GM23338 (cell line): ENCODE measurements at regions not wholly inside any gene's neighbourhood (a gene's known extent, or its start where the extent isn't known, plus 50 kb on each side); places are given as distances from the start of the nearest gene placed in this dataset.

Source experiments
- ATAC-seq: fragments of 200-7000 bp; cut with Tn5 transposase; 3 replicates; pipeline ENCODE4 v1.9.1; 2020
- DNase-seq: peaks from one replicate; pipeline ENCODE4 v3.0.0-alpha.2; 2015; ENCODE audit warnings: low spot score
- H2AFZ ChIP-seq: fragments of 200-600 bp; sonication (generic); 2 replicates; pipeline ENCODE4 v1.8.0; 2016; ENCODE audit warnings: antibody characterized with exemption, mild to moderate bottlenecking, moderate library complexity
- H3F3A ChIP-seq: fragments of 200-600 bp; sonication (generic); replicated peaks from 2 replicates; pipeline ENCODE4 v1.8.0; 2017; ENCODE audit warnings: antibody characterized with exemption, mixed run types, low read depth
- H3K27ac ChIP-seq: fragments of 200-600 bp; sonication (generic); 2 replicates; pipeline ENCODE4 v1.6.1; 2016; ENCODE audit warnings: low read depth
- H3K27me3 ChIP-seq: fragments of 200-600 bp; sonication (generic); 2 replicates; pipeline ENCODE4 v1.8.0; 2016; ENCODE audit warnings: mild to moderate bottlenecking, mixed run types, moderate library complexity; ENCODE audit not compliant: insufficient read depth
- H3K36me3 ChIP-seq: fragments of 200-600 bp; sonication (generic); 2 replicates; pipeline ENCODE4 v1.8.0; 2016; ENCODE audit warnings: mild to moderate bottlenecking; ENCODE audit not compliant: insufficient read depth
- H3K4me1 ChIP-seq: fragments of 200-600 bp; sonication (generic); 2 replicates; pipeline ENCODE4 v1.8.0; 2016; ENCODE audit warnings: mild to moderate bottlenecking, moderate library complexity; ENCODE audit not compliant: insufficient read depth
- H3K4me2 ChIP-seq: fragments of 200-600 bp; sonication (generic); 2 replicates; pipeline ENCODE4 v1.7.1; 2017; ENCODE audit warnings: mixed run types
- H3K4me3 ChIP-seq: fragments of 200-600 bp; sonication (generic); 2 replicates; pipeline ENCODE4 v1.6.1; 2016; ENCODE audit warnings: mixed run types
- H3K79me2 ChIP-seq: fragments of 200-600 bp; sonication (generic); replicated peaks from 2 replicates; pipeline ENCODE4 v1.8.0; 2017; ENCODE audit warnings: mild to moderate bottlenecking; ENCODE audit not compliant: insufficient read depth
- H3K9me2 ChIP-seq: fragments of 200-600 bp; sonication (generic); 2 replicates; pipeline ENCODE4 v1.8.0; 2017; ENCODE audit not compliant: insufficient read depth
- H4K20me1 ChIP-seq: fragments of 200-600 bp; sonication (generic); replicated peaks from 2 replicates; pipeline ENCODE4 v1.8.0; 2017; ENCODE audit warnings: mild to moderate bottlenecking; ENCODE audit not compliant: insufficient read depth
- H3K27ac Mint-ChIP-seq: 2 replicates; pipeline ENCODE4 v1.8.0; 2020; ENCODE audit warnings: inconsistent platforms, mild to moderate bottlenecking, moderate library complexity, mixed read lengths
- H3K27me3 Mint-ChIP-seq: 3 replicates; pipeline ENCODE4 v1.8.0; 2022; ENCODE audit warnings: low read depth, mild to moderate bottlenecking, moderate library complexity, mixed read lengths, inconsistent platforms; ENCODE audit not compliant: insufficient read depth, poor library complexity
- H3K36me3 Mint-ChIP-seq: 3 replicates; pipeline ENCODE4 v1.8.0; 2021; ENCODE audit warnings: low read depth, mild to moderate bottlenecking, inconsistent platforms, moderate library complexity, mixed read lengths
- H3K4me1 Mint-ChIP-seq: 3 replicates; pipeline ENCODE4 v1.8.0; 2020; ENCODE audit warnings: mild to moderate bottlenecking, inconsistent platforms, mixed read lengths
- H3K4me3 Mint-ChIP-seq: 3 replicates; pipeline ENCODE4 v1.8.0; 2021; ENCODE audit warnings: moderate library complexity, mild to moderate bottlenecking, inconsistent platforms, mixed read lengths
- H3K9me3 Mint-ChIP-seq: 3 replicates; pipeline ENCODE4 v1.8.0; 2020; ENCODE audit warnings: moderate library complexity, mild to moderate bottlenecking, inconsistent platforms, mixed read lengths
- CTCF ChIP-seq, 2 experiments: fragments of 200-600 bp in 1 of 2; sonication (generic) in 1 of 2; conservative IDR thresholded peaks; 2 replicates each; pipeline versions ENCODE4 v1.5.1 to v1.6.1; 2016 to 2017; ENCODE audit warnings: antibody characterized with exemption in 2 of 2, low read depth in 2 of 2, mild to moderate bottlenecking in 2 of 2, moderate library complexity in 1 of 2
- EZH2 ChIP-seq: fragments of 200-600 bp; sonication (generic); IDR thresholded peaks from one replicate; pipeline ENCODE4 v1.8.0; 2017; ENCODE audit warnings: antibody characterized with exemption, mild to moderate bottlenecking, low read depth; ENCODE audit not compliant: unreplicated experiment
- EZH2phosphoT487 ChIP-seq: fragments of 200-600 bp; sonication (generic); IDR thresholded peaks from one replicate; pipeline ENCODE4 v1.8.1; 2018; ENCODE audit warnings: antibody characterized with exemption; ENCODE audit not compliant: unreplicated experiment
- JUNB ChIP-seq: IDR thresholded peaks from one replicate; pipeline ENCODE4 v1.6.1; 2016; ENCODE audit warnings: antibody characterized with exemption; ENCODE audit not compliant: unreplicated experiment
- NANOG ChIP-seq: IDR thresholded peaks from 2 replicates; pipeline ENCODE4 v1.6.1; 2016; ENCODE audit warnings: antibody characterized with exemption, borderline replicate concordance
- POLR2AphosphoS5 ChIP-seq: IDR thresholded peaks from 2 replicates; pipeline ENCODE4 v1.6.1; 2016; ENCODE audit warnings: antibody characterized with exemption, low read depth
- REST ChIP-seq: IDR thresholded peaks from one replicate; pipeline ENCODE4 v1.6.1; 2018; ENCODE audit warnings: antibody characterized with exemption; ENCODE audit not compliant: unreplicated experiment
- STAT1 ChIP-seq: IDR thresholded peaks from one replicate; pipeline ENCODE4 v1.6.1; 2016; ENCODE audit warnings: antibody characterized with exemption; ENCODE audit not compliant: unreplicated experiment
- ZNF114 ChIP-seq: fragments of 250-450 bp; sonication (Bioruptor Pico); IDR thresholded peaks from 2 replicates; pipeline ENCODE4 v1.5.0; 2020; ENCODE audit warnings: mild to moderate bottlenecking, moderate library complexity
- ZNF331 ChIP-seq: fragments of 250-450 bp; sonication (Bioruptor Pico); IDR thresholded peaks from 2 replicates; pipeline ENCODE4 v1.5.0; 2020; ENCODE audit warnings: low read depth, mild to moderate bottlenecking, moderate library complexity
- ZNF462 ChIP-seq: fragments of 250-450 bp; sonication (Bioruptor Pico); IDR thresholded peaks from 2 replicates; pipeline ENCODE4 v1.5.0; 2020; ENCODE audit warnings: mild to moderate bottlenecking, moderate library complexity
- TF ChIP-seq, protein P1 (sequence below): IDR thresholded peaks from 2 replicates; pipeline ENCODE4 v1.6.1; 2016; ENCODE audit warnings: antibody characterized with exemption

DNA sequence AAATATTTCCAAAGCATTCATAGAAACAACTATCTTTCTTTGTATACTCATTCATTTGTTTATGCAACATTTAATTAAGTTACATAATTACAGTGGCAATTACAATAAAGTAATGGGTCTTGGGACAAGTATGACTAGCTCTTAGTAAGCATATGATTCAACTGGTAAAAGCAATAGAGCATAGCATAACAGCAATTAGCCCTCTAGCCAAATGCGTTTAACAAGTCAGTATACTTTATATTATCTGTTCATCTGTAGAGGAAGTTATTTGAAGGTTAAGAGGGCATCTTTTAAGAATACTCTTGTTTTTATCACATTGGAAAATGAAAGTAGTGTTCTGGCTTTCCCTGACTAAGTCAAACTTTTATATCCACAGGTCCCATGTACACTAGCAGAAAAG is 198.1 kb upstream of the UGT8 start:
- TF ChIP-seq STAT1: no peak
- TF ChIP-seq ZNF462 (CRISPR knock-in tag): no peak
- no peak for TF ChIP-seq JUNB
- TF ChIP-seq EZH2: no peak
- no peak for TF ChIP-seq ZNF114 (CRISPR knock-in tag)
- no peak for TF ChIP-seq ZNF331 (CRISPR knock-in tag)
- no peak for TF ChIP-seq NANOG
- no peak for TF ChIP-seq POLR2AphosphoS5
- no peak for TF ChIP-seq CTCF (conservative IDR thresholded peaks at IDR 0.05; ENCODE audit: low read depth in 2 of 2)
- no peak for TF ChIP-seq EZH2phosphoT487
- no peak for TF ChIP-seq REST
- TF ChIP-seq, protein P1, sequence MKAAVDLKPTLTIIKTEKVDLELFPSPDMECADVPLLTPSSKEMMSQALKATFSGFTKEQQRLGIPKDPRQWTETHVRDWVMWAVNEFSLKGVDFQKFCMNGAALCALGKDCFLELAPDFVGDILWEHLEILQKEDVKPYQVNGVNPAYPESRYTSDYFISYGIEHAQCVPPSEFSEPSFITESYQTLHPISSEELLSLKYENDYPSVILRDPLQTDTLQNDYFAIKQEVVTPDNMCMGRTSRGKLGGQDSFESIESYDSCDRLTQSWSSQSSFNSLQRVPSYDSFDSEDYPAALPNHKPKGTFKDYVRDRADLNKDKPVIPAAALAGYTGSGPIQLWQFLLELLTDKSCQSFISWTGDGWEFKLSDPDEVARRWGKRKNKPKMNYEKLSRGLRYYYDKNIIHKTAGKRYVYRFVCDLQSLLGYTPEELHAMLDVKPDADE: no peak
- H3K4me1 Mint-ChIP-seq: peaks cover 17% of the 10 kb centered on the region
- Histone ChIP-seq H3K4me2 (no peak overlapping the region), H2AFZ (no peak overlapping the region), H3F3A (no peaks in the 10 kb centered on the region), H3K27ac (no peak overlapping the region), H3K4me3 (no peak overlapping the region), H3K27me3 (no peaks in the 10 kb centered on the region), H3K36me3 (no peaks in the 10 kb centered on the region), H3K4me1 (peaks cover 4% of the 10 kb centered on the region; the same call in 1 of the 2 replicates), H3K9me2 (peaks cover 10% of the 10 kb centered on the region), H4K20me1 (no peaks in the 10 kb centered on the region), H3K79me2 (no peaks in the 10 kb centered on the region)
- no peak for DNase-seq
- H3K27ac Mint-ChIP-seq: no peak overlapping the region
- H3K9me3 Mint-ChIP-seq: peaks cover 3% of the 10 kb centered on the region; the same call in 2 of the 3 replicates
- H3K4me3 Mint-ChIP-seq: no peak overlapping the region
- H3K36me3 Mint-ChIP-seq: no peaks in the 10 kb centered on the region
- H3K27me3 Mint-ChIP-seq: peaks cover 4% of the 10 kb centered on the region
- no peak for ATAC-seq
